ENCODE measurements at regions not wholly inside any gene's neighbourhood (a gene's known extent, or its start where the extent isn't known, plus 50 kb on each side); places are given as distances from the start of the nearest gene placed in this dataset.

- TF ChIP-seq, protein P1, sequence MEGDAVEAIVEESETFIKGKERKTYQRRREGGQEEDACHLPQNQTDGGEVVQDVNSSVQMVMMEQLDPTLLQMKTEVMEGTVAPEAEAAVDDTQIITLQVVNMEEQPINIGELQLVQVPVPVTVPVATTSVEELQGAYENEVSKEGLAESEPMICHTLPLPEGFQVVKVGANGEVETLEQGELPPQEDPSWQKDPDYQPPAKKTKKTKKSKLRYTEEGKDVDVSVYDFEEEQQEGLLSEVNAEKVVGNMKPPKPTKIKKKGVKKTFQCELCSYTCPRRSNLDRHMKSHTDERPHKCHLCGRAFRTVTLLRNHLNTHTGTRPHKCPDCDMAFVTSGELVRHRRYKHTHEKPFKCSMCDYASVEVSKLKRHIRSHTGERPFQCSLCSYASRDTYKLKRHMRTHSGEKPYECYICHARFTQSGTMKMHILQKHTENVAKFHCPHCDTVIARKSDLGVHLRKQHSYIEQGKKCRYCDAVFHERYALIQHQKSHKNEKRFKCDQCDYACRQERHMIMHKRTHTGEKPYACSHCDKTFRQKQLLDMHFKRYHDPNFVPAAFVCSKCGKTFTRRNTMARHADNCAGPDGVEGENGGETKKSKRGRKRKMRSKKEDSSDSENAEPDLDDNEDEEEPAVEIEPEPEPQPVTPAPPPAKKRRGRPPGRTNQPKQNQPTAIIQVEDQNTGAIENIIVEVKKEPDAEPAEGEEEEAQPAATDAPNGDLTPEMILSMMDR (conservative IDR thresholded peaks at IDR 0.05; ENCODE audit: low read depth, low read length), result no peak
- H3K79me2 ChIP-seq (ENCODE audit: insufficient read depth, low read depth), result no peaks in the 10 kb centered on the region
- no peaks in the 10 kb centered on the region for H4K20me1 ChIP-seq (ENCODE audit: insufficient read depth)
Observed at GRCh38 chr7:12881712-12882111, 194.3 kb downstream of the ARL4A start.

GRCh38 chr7:12882710-12883109 lies 195.3 kb downstream of the ARL4A start:
- Histone ChIP-seq H2AFZ (ENCODE audit: low read depth) (no peak overlapping the region), H3K27ac (no peak overlapping the region), H4K20me1 (ENCODE audit: insufficient read depth) (no peaks in the 10 kb centered on the region), H3K4me3 (IDR thresholded peaks at IDR 0.05; ENCODE audit: insufficient read depth, low read depth, low read length) (no peak overlapping the region), H3K9ac (no peak overlapping the region), H3K79me2 (ENCODE audit: insufficient read depth, low read depth) (no peaks in the 10 kb centered on the region), H3K4me2 (no peak overlapping the region), H3K4me1 (ENCODE audit: low read depth, poor library complexity, severe bottlenecking) (no peaks in the 10 kb centered on the region), H3K27me3 (ENCODE audit: insufficient read depth, low read depth) (no peaks in the 10 kb centered on the region), H3K36me3 (ENCODE audit: insufficient read depth) (no peaks in the 10 kb centered on the region)
- TF ChIP-seq, protein P1 (conservative IDR thresholded peaks at IDR 0.05; ENCODE audit: low read depth, low read length), result no peak

More at GRCh38 chr7:12881712-12882111, 194.3 kb downstream of the ARL4A start:
- H3K4me2 ChIP-seq, result no peak overlapping the region
- no peak overlapping the region for H3K4me3 ChIP-seq (IDR thresholded peaks at IDR 0.05; ENCODE audit: insufficient read depth, low read depth, low read length)
- no peaks in the 10 kb centered on the region for H3K27me3 ChIP-seq (ENCODE audit: insufficient read depth, low read depth)
- no peak overlapping the region for H3K9ac ChIP-seq
- no peak overlapping the region for H2AFZ ChIP-seq (ENCODE audit: low read depth)
- H3K27ac ChIP-seq, result no peak overlapping the region
- H3K36me3 ChIP-seq (ENCODE audit: insufficient read depth), result no peaks in the 10 kb centered on the region
- H3K4me1 ChIP-seq (ENCODE audit: low read depth, poor library complexity, severe bottlenecking), result no peaks in the 10 kb centered on the region

DNA sequence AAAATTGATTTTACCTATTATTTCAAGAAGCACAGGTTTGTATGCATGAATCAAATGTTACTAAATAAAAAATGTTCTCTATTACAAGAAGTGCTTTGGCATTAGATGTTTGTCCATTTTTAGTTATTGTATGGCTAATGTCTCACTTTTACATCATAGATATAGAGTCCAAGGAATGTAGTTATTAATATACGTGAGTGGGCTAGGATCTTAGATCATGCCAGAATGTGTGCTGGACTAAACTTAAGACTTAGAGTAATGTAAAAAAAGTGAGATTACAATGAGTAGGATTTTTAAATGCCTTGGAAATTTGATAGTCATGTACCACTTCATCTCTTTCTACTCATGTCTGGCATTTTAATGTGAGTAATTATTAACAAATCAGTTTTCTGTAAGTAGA lies 196.6 kb downstream of the ARL4A start:
- H4K20me1 ChIP-seq (ENCODE audit: insufficient read depth), result no peaks in the 10 kb centered on the region
- no peak overlapping the region for H3K27ac ChIP-seq
- H3K79me2 ChIP-seq (ENCODE audit: insufficient read depth, low read depth), result no peaks in the 10 kb centered on the region
- TF ChIP-seq, protein P1 (conservative IDR thresholded peaks at IDR 0.05; ENCODE audit: low read depth, low read length), result no peak
- H3K4me1 ChIP-seq (ENCODE audit: low read depth, poor library complexity, severe bottlenecking), result no peaks in the 10 kb centered on the region
- no peaks in the 10 kb centered on the region for H3K27me3 ChIP-seq (ENCODE audit: insufficient read depth, low read depth)
- no peak overlapping the region for H2AFZ ChIP-seq (ENCODE audit: low read depth)
- H3K36me3 ChIP-seq (ENCODE audit: insufficient read depth), result no peaks in the 10 kb centered on the region
- no peak overlapping the region for H3K9ac ChIP-seq
- H3K4me3 ChIP-seq (IDR thresholded peaks at IDR 0.05; ENCODE audit: insufficient read depth, low read depth, low read length), result no peak overlapping the region
- H3K4me2 ChIP-seq, result no peak overlapping the region

GRCh38 chr7:12884856-12885440 lies 197.5 kb downstream of the ARL4A start:
- H3K27me3 ChIP-seq (ENCODE audit: insufficient read depth, low read depth), result no peaks in the 10 kb centered on the region
- H3K27ac ChIP-seq, result no peak overlapping the region
- H3K36me3 ChIP-seq (ENCODE audit: insufficient read depth), result no peaks in the 10 kb centered on the region
- H3K79me2 ChIP-seq (ENCODE audit: insufficient read depth, low read depth), result no peaks in the 10 kb centered on the region
- TF ChIP-seq, protein P1 (conservative IDR thresholded peaks at IDR 0.05; ENCODE audit: low read depth, low read length), result no peak
- no peaks in the 10 kb centered on the region for H3K4me1 ChIP-seq (ENCODE audit: low read depth, poor library complexity, severe bottlenecking)
- H4K20me1 ChIP-seq (ENCODE audit: insufficient read depth), result no peaks in the 10 kb centered on the region
- no peak overlapping the region for H2AFZ ChIP-seq (ENCODE audit: low read depth)
- no peak overlapping the region for H3K4me3 ChIP-seq (IDR thresholded peaks at IDR 0.05; ENCODE audit: insufficient read depth, low read depth, low read length)
- no peak overlapping the region for H3K4me2 ChIP-seq
- no peak overlapping the region for H3K9ac ChIP-seq

Data from KMS-11 (cell line).